ENCODE measurements at regions not wholly inside any gene's neighbourhood (a gene's known extent, or its start where the extent isn't known, plus 50 kb on each side); places are given as distances from the start of the nearest gene placed in this dataset.

- no peak for DNase-seq
Observed at GRCh38 chr15:97858296-97858695, 102.2 kb upstream of the ARRDC4 start.

GRCh38 chr15:97861529-97862260, 98.8 kb upstream of the ARRDC4 start:
- DNase-seq = no peak

- no peak for DNase-seq
Observed at GRCh38 chr15:97866959-97867358, 93.5 kb upstream of the ARRDC4 start.

GRCh38 chr15:97867870-97868269, 92.6 kb upstream of the ARRDC4 start:
- no peak for DNase-seq

- no peak for DNase-seq
Observed at GRCh38 chr15:97868981-97869380, 91.5 kb upstream of the ARRDC4 start.

GRCh38 chr15:97870771-97871170, 89.7 kb upstream of the ARRDC4 start:
- no peak for DNase-seq

- no peak for DNase-seq
Observed at GRCh38 chr15:97874139-97874538, 86.4 kb upstream of the ARRDC4 start.

GRCh38 chr15:97875025-97875512, 85.4 kb upstream of the ARRDC4 start:
- DNase-seq = no peak

- DNase-seq = no peak
Observed at GRCh38 chr15:97875513-97876280, 84.8 kb upstream of the ARRDC4 start.

GRCh38 chr15:97876281-97876675, 84.2 kb upstream of the ARRDC4 start:
- no peak for DNase-seq

- DNase-seq = no peak
Observed at GRCh38 chr15:97881346-97881965, 79.0 kb upstream of the ARRDC4 start.

- DNase-seq = no peak
Observed at GRCh38 chr15:97884513-97885131, 75.9 kb upstream of the ARRDC4 start.

- no peak for DNase-seq
Observed at GRCh38 chr15:97890307-97890706, 70.2 kb upstream of the ARRDC4 start.

GRCh38 chr15:97892167-97892938, 68.2 kb upstream of the ARRDC4 start:
- no peak for DNase-seq

GRCh38 chr15:97893967-97894366, 66.5 kb upstream of the ARRDC4 start:
- DNase-seq = no peak

- DNase-seq = no peak
Observed at GRCh38 chr15:97899981-97900380, 60.5 kb upstream of the ARRDC4 start.

GRCh38 chr15:97902140-97902780, 58.2 kb upstream of the ARRDC4 start:
- no peak for DNase-seq

GRCh38 chr15:97903560-97903959, 56.9 kb upstream of the ARRDC4 start:
- no peak for DNase-seq

GRCh38 chr15:97903971-97904572, 56.4 kb upstream of the ARRDC4 start:
- DNase-seq = no peak

- no peak for DNase-seq
Observed at GRCh38 chr15:97909291-97909891, 51.1 kb upstream of the ARRDC4 start.
